ENCODE measurements at regions not wholly inside any gene's neighbourhood (a gene's known extent, or its start where the extent isn't known, plus 50 kb on each side); places are given as distances from the start of the nearest gene placed in this dataset.

GRCh38 chr1:61620536-61620935, 104.4 kb downstream of the TM2D1 start:
- H2AFZ ChIP-seq (ENCODE audit: low read length): no peak overlapping the region
- no peak for DNase-seq (ENCODE audit: low read depth in 2 of 2)
- no peaks in the 10 kb centered on the region for H4K20me1 ChIP-seq (ENCODE audit: control insufficient read depth, extremely low read depth, insufficient read depth, low read length)
- no peak overlapping the region for H3K4me2 ChIP-seq (ENCODE audit: extremely low read depth, insufficient read depth, low read length)
- H3K27ac ChIP-seq (ENCODE audit: insufficient read depth, low read length): no peak overlapping the region
- H3K4me1 ChIP-seq (ENCODE audit: control insufficient read depth, extremely low read depth, insufficient read depth, low read length): no peaks in the 10 kb centered on the region
- no peaks in the 10 kb centered on the region for H3K27me3 ChIP-seq (ENCODE audit: control insufficient read depth, insufficient read depth, low read length)
- no peaks in the 10 kb centered on the region for H3K9me3 ChIP-seq (ENCODE audit: control insufficient read depth, insufficient read depth, low read depth, low read length)
- H3K9ac ChIP-seq (ENCODE audit: insufficient read depth, low read length): no peak overlapping the region
- no peak overlapping the region for H3K4me3 ChIP-seq (replicated peaks in 1 of 4; ENCODE audit: control extremely low read depth in 1 of 4, insufficient read depth in 1 of 4, low read depth in 3 of 4, low read length in 4 of 4)
- TF ChIP-seq, protein P1, sequence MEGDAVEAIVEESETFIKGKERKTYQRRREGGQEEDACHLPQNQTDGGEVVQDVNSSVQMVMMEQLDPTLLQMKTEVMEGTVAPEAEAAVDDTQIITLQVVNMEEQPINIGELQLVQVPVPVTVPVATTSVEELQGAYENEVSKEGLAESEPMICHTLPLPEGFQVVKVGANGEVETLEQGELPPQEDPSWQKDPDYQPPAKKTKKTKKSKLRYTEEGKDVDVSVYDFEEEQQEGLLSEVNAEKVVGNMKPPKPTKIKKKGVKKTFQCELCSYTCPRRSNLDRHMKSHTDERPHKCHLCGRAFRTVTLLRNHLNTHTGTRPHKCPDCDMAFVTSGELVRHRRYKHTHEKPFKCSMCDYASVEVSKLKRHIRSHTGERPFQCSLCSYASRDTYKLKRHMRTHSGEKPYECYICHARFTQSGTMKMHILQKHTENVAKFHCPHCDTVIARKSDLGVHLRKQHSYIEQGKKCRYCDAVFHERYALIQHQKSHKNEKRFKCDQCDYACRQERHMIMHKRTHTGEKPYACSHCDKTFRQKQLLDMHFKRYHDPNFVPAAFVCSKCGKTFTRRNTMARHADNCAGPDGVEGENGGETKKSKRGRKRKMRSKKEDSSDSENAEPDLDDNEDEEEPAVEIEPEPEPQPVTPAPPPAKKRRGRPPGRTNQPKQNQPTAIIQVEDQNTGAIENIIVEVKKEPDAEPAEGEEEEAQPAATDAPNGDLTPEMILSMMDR (conservative IDR thresholded peaks at IDR 0.05 in 1 of 2, IDR thresholded peaks at IDR 0.05 in 1 of 2; ENCODE audit: low read depth in 1 of 2, low read length in 2 of 2): no peak
- no peak for TF ChIP-seq EZH2 (IDR thresholded peaks at IDR 0.05; ENCODE audit: low read length, missing control alignments)
- no peaks in the 10 kb centered on the region for H3K79me2 ChIP-seq (ENCODE audit: control insufficient read depth, insufficient read depth, low read length)
- no peaks in the 10 kb centered on the region for H3K36me3 ChIP-seq (ENCODE audit: control insufficient read depth, insufficient read depth, low read length)

DNA sequence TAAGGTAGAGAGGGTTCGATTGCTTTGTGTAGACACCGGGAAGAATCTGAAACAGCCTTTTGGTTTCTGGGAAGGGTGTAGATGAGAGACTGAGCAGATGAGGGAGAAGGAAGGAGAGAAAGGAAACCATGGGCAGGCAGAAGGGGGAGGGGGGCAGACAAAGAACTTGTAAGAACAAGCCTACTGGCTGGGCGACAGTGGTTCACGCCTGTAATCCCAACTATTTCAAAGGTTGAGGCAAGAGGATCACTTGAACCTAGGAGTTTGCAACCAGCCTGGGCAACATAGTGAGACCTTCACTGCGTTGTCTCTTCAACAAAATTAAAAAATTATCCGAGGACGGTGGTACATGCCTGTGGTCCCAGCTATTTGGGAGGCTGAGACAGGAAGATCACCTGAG, 106.2 kb downstream of the TM2D1 start:
- Histone ChIP-seq H3K79me2 (ENCODE audit: control insufficient read depth, insufficient read depth, low read length) (no peaks in the 10 kb centered on the region), H3K27ac (ENCODE audit: insufficient read depth, low read length) (no peak overlapping the region), H3K4me3 (replicated peaks in 1 of 4; ENCODE audit: control extremely low read depth in 1 of 4, insufficient read depth in 1 of 4, low read depth in 3 of 4, low read length in 4 of 4) (no peak overlapping the region), H2AFZ (ENCODE audit: low read length) (no peak overlapping the region), H3K27me3 (ENCODE audit: control insufficient read depth, insufficient read depth, low read length) (no peaks in the 10 kb centered on the region), H3K4me2 (ENCODE audit: extremely low read depth, insufficient read depth, low read length) (no peak overlapping the region), H3K4me1 (ENCODE audit: control insufficient read depth, extremely low read depth, insufficient read depth, low read length) (no peaks in the 10 kb centered on the region), H3K36me3 (ENCODE audit: control insufficient read depth, insufficient read depth, low read length) (no peaks in the 10 kb centered on the region), H3K9me3 (ENCODE audit: control insufficient read depth, insufficient read depth, low read depth, low read length) (no peaks in the 10 kb centered on the region), H3K9ac (ENCODE audit: insufficient read depth, low read length) (no peak overlapping the region), H4K20me1 (ENCODE audit: control insufficient read depth, extremely low read depth, insufficient read depth, low read length) (no peaks in the 10 kb centered on the region)
- DNase-seq (ENCODE audit: low read depth in 2 of 2): no peak
- no peak for TF ChIP-seq EZH2 (IDR thresholded peaks at IDR 0.05; ENCODE audit: low read length, missing control alignments)
- TF ChIP-seq, protein P1 (conservative IDR thresholded peaks at IDR 0.05 in 1 of 2, IDR thresholded peaks at IDR 0.05 in 1 of 2; ENCODE audit: low read depth in 1 of 2, low read length in 2 of 2): no peak

DNA sequence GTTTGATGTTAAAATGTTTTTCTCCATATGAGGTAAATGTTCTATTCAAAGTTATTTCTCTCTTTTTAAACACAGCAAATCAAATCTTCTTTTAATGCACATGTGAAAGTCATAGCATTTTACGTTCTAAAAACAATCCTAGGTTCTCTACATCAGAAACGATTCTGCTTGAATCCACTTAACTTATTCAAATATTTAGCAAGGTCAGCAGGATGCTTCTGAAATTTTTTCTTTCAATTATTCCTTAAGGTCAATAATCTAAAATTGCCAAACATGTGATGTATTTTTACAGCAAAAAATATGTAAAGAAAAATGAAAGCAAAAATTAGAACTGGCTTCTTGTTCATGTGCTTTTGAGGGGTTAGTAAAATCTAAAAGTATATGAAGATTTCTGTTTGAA, 106.7 kb downstream of the TM2D1 start:
- no peak overlapping the region for H3K27ac ChIP-seq (ENCODE audit: insufficient read depth, low read length)
- TF ChIP-seq, protein P1 (conservative IDR thresholded peaks at IDR 0.05 in 1 of 2, IDR thresholded peaks at IDR 0.05 in 1 of 2; ENCODE audit: low read depth in 1 of 2, low read length in 2 of 2): no peak
- TF ChIP-seq EZH2 (IDR thresholded peaks at IDR 0.05; ENCODE audit: low read length, missing control alignments): no peak
- no peaks in the 10 kb centered on the region for H3K4me1 ChIP-seq (ENCODE audit: control insufficient read depth, extremely low read depth, insufficient read depth, low read length)
- no peaks in the 10 kb centered on the region for H4K20me1 ChIP-seq (ENCODE audit: control insufficient read depth, extremely low read depth, insufficient read depth, low read length)
- DNase-seq (ENCODE audit: low read depth in 2 of 2): no peak
- no peak overlapping the region for H3K9ac ChIP-seq (ENCODE audit: insufficient read depth, low read length)
- H3K4me2 ChIP-seq (ENCODE audit: extremely low read depth, insufficient read depth, low read length): no peak overlapping the region
- H3K4me3 ChIP-seq (replicated peaks in 1 of 4; ENCODE audit: control extremely low read depth in 1 of 4, insufficient read depth in 1 of 4, low read depth in 3 of 4, low read length in 4 of 4): no peak overlapping the region
- no peaks in the 10 kb centered on the region for H3K27me3 ChIP-seq (ENCODE audit: control insufficient read depth, insufficient read depth, low read length)
- no peaks in the 10 kb centered on the region for H3K9me3 ChIP-seq (ENCODE audit: control insufficient read depth, insufficient read depth, low read depth, low read length)
- no peaks in the 10 kb centered on the region for H3K36me3 ChIP-seq (ENCODE audit: control insufficient read depth, insufficient read depth, low read length)
- H2AFZ ChIP-seq (ENCODE audit: low read length): no peak overlapping the region
- H3K79me2 ChIP-seq (ENCODE audit: control insufficient read depth, insufficient read depth, low read length): no peaks in the 10 kb centered on the region
